ENCODE measurements at regions not wholly inside any gene's neighbourhood (a gene's known extent, or its start where the extent isn't known, plus 50 kb on each side); places are given as distances from the start of the nearest gene placed in this dataset.

DNA sequence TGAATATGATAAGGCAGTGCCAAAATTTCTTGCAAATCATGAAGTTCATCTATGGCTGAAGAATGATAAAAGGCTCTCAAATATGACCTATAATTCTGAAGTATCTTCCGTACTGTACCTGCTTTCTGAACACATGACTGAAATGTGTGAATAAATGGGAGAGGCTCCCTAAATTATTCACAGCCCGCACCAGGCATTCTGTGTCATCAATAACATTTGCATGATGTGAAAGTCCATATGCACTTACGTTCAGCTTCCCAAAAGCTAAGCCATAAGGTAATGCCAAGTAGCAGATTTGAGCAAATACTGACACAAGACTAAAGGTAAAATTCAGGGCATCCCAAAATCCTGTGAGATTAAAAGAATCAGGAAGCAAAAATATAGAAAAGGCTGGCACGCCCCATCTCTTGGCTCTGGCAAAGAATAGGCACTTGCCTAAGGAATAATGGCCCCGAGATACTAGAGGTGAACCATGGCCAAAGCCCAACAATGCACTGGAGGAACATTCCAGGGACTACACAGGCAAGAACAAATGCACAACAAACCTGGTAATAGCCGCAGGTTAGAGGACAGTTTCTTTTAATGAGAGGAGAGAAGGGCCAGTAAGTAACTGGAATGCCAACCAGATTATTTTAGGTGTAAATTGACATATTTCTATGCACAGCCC lies 280.5 kb downstream of the IPMK start:
- no TSS peak for BruUV-seq (replicated peaks)
- POLR2A ChIA-PET: no interaction called here

DNA sequence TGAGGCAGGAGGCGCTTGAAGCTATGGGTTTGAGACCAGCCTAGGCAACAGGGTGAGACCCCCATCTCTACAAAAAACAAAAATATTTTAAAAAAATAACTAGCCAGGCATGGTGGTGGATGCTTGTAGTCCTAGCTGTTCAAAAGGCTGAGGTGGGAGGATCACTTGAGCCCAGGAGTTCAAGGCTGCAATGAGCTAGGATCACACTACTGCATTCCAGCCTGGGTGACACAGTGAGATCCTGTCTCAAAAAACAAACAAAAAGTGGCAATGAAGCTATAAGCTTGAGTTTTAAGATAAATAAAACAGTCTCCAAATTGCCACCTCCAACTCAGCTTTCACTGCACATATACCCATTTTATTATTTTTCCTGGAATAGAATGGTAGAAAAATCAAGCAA lies 281.3 kb downstream of the IPMK start:
- ChIA-PET POLR2A (interaction anchor here (0.6 kb wide), 1 partner anchor 12 kb away, joined by 3 read pairs; no protein-coding TSS in a partner anchor), CTCF (no interaction called here)
- Histone ChIP-seq H3K9me3 (ENCODE audit: control insufficient read depth, insufficient read depth, low read depth, low read length) (no peaks in the 10 kb centered on the region), H3K27me3 (ENCODE audit: control insufficient read depth, insufficient read depth, low read length) (no peaks in the 10 kb centered on the region), H3K27ac (ENCODE audit: low read length) (no peak overlapping the region), H3K36me3 (ENCODE audit: control insufficient read depth, insufficient read depth, low read length) (no peaks in the 10 kb centered on the region), H3K4me3 (ENCODE audit: low read depth in 2 of 2, low read length in 2 of 2) (no peak overlapping the region), H3K4me1 (ENCODE audit: control insufficient read depth, insufficient read depth, low read length) (no peaks in the 10 kb centered on the region)
- DNase-seq (ENCODE audit: low read depth, low spot score) (no peak), ATAC-seq (no peak)
- in situ Hi-C loops (cut with HindIII; ENCODE audit: low pct_unique_long_range_greater_than_20kb, low sequenced_read_pairs) (no loop called here), intact Hi-C loops (cut with micrococcal nuclease; ENCODE audit: unreplicated experiment) (no loop called here)
- TF ChIP-seq, protein P1, sequence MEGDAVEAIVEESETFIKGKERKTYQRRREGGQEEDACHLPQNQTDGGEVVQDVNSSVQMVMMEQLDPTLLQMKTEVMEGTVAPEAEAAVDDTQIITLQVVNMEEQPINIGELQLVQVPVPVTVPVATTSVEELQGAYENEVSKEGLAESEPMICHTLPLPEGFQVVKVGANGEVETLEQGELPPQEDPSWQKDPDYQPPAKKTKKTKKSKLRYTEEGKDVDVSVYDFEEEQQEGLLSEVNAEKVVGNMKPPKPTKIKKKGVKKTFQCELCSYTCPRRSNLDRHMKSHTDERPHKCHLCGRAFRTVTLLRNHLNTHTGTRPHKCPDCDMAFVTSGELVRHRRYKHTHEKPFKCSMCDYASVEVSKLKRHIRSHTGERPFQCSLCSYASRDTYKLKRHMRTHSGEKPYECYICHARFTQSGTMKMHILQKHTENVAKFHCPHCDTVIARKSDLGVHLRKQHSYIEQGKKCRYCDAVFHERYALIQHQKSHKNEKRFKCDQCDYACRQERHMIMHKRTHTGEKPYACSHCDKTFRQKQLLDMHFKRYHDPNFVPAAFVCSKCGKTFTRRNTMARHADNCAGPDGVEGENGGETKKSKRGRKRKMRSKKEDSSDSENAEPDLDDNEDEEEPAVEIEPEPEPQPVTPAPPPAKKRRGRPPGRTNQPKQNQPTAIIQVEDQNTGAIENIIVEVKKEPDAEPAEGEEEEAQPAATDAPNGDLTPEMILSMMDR (IDR thresholded peaks at IDR 0.05): no peak
- no peak for TF ChIP-seq SIN3A (IDR thresholded peaks at IDR 0.05; ENCODE audit: borderline replicate concordance, insufficient read depth, low read depth, low read length)
- no peak for TF ChIP-seq TCF7L2 (IDR thresholded peaks at IDR 0.05; ENCODE audit: low read depth, low read length)
- TF ChIP-seq POLR2AphosphoS5 (IDR thresholded peaks at IDR 0.05; ENCODE audit: low read depth, low read length): no peak
- TF ChIP-seq, protein P2, sequence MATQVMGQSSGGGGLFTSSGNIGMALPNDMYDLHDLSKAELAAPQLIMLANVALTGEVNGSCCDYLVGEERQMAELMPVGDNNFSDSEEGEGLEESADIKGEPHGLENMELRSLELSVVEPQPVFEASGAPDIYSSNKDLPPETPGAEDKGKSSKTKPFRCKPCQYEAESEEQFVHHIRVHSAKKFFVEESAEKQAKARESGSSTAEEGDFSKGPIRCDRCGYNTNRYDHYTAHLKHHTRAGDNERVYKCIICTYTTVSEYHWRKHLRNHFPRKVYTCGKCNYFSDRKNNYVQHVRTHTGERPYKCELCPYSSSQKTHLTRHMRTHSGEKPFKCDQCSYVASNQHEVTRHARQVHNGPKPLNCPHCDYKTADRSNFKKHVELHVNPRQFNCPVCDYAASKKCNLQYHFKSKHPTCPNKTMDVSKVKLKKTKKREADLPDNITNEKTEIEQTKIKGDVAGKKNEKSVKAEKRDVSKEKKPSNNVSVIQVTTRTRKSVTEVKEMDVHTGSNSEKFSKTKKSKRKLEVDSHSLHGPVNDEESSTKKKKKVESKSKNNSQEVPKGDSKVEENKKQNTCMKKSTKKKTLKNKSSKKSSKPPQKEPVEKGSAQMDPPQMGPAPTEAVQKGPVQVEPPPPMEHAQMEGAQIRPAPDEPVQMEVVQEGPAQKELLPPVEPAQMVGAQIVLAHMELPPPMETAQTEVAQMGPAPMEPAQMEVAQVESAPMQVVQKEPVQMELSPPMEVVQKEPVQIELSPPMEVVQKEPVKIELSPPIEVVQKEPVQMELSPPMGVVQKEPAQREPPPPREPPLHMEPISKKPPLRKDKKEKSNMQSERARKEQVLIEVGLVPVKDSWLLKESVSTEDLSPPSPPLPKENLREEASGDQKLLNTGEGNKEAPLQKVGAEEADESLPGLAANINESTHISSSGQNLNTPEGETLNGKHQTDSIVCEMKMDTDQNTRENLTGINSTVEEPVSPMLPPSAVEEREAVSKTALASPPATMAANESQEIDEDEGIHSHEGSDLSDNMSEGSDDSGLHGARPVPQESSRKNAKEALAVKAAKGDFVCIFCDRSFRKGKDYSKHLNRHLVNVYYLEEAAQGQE (IDR thresholded peaks at IDR 0.05; ENCODE audit: insufficient read depth in 1 of 2, low read depth in 2 of 2, low read length in 1 of 2): no peak
- BruUV-seq (replicated peaks): no TSS peak

More for the DNA sequence above, 280.5 kb downstream of the IPMK start:
- intact Hi-C loops (cut with micrococcal nuclease; ENCODE audit: unreplicated experiment) (no loop called here), in situ Hi-C loops (cut with HindIII; ENCODE audit: low pct_unique_long_range_greater_than_20kb, low sequenced_read_pairs) (no loop called here)
- H3K36me3 ChIP-seq (ENCODE audit: control insufficient read depth, insufficient read depth, low read length): no peaks in the 10 kb centered on the region
- TF ChIP-seq, protein P1 (IDR thresholded peaks at IDR 0.05): no peak
- TF ChIP-seq TCF7L2 (IDR thresholded peaks at IDR 0.05; ENCODE audit: low read depth, low read length) (no peak), SIN3A (IDR thresholded peaks at IDR 0.05; ENCODE audit: borderline replicate concordance, insufficient read depth, low read depth, low read length) (no peak), POLR2AphosphoS5 (IDR thresholded peaks at IDR 0.05; ENCODE audit: low read depth, low read length) (no peak)
- TF ChIP-seq, protein P2 (IDR thresholded peaks at IDR 0.05; ENCODE audit: insufficient read depth in 1 of 2, low read depth in 2 of 2, low read length in 1 of 2): no peak
- H3K4me1 ChIP-seq (ENCODE audit: control insufficient read depth, insufficient read depth, low read length): no peaks in the 10 kb centered on the region
- DNase-seq (ENCODE audit: low read depth, low spot score): no peak
- no peaks in the 10 kb centered on the region for H3K27me3 ChIP-seq (ENCODE audit: control insufficient read depth, insufficient read depth, low read length)
- H3K9me3 ChIP-seq (ENCODE audit: control insufficient read depth, insufficient read depth, low read depth, low read length): no peaks in the 10 kb centered on the region
- CTCF ChIA-PET: no interaction called here
- H3K27ac ChIP-seq (ENCODE audit: low read length): no peak overlapping the region
- H3K4me3 ChIP-seq (ENCODE audit: low read depth in 2 of 2, low read length in 2 of 2): no peak overlapping the region
- ATAC-seq: no peak

All from Panc1 (cell line).